NCI-H446 (cell line): ENCODE measurements at regions not wholly inside any gene's neighbourhood (a gene's known extent, or its start where the extent isn't known, plus 50 kb on each side); places are given as distances from the start of the nearest gene placed in this dataset.
A peak's percentile ranks its signal among the peaks of the same experiment; 100 is the strongest.

Source experiments
- DNase-seq, 2 experiments: peaks; one replicate each; lab custom pipeline; 2025; lab: John Stamatoyannopoulos, UW

GRCh38 chr15:73001840-73002239 is 50.4 kb upstream of the NEO1 start:
- DNase-seq, result no peak

DNA sequence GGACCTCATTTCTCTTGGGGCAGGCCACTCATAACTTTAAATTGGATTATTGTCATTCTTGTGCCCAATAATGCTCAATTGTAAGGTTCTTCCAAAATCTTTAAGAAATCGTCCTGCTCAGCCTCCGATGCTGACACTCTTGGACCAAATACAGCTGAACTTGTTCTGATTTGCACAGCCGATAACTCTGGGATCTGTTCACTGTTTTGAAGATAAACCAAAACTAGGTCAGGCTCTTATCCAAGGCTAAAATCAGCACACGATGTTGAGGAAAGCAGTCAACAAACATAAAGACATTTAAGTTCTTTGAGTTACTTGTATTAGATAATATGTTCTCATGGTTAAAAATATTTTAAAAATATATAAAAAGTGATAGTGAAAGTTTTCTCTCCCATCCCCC is 52.0 kb upstream of the NEO1 start:
- DNase-seq, result no peak

GRCh38 chr15:72999586-72999985 is 52.7 kb upstream of the NEO1 start:
- no peak for DNase-seq

DNA sequence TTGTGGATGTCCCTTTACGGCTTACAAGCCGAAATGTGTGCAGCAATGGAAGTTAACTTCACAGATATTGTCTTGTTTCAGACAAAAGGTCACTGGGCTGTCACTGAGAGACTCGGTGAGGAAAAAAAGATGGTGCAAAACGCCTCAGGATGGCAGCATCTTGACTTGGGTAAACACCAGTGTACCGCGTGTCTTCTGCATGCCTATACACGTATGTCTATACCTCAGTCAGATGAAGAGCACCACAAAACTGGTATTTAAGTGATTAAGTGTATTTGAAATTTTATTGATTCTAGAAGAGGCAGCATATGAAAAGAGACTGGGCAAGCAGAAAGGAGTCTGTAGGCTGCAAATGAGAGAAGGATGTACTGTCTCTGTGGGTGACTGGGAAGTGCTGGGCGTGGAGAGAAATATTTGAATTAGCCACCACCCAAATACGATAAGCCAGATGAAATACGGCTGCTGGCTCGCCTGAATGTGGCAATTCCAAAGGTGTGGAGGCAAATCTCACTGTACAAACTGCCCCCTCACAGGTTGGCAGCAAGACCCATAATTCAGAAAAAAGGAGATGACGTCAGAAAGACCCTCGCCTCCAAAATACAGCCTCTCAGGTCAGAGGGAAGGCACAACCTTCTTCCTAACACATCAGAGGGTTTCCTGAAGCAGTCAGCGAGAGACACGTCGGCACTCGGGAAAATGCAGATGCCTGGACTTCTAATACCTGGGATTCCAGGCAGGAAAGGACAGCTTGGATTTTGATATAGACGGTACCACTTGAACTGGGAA is 53.4 kb upstream of the NEO1 start:
- no peak for DNase-seq

GRCh38 chr15:72998226-72998625 is 54.0 kb upstream of the NEO1 start:
- no peak for DNase-seq

DNA sequence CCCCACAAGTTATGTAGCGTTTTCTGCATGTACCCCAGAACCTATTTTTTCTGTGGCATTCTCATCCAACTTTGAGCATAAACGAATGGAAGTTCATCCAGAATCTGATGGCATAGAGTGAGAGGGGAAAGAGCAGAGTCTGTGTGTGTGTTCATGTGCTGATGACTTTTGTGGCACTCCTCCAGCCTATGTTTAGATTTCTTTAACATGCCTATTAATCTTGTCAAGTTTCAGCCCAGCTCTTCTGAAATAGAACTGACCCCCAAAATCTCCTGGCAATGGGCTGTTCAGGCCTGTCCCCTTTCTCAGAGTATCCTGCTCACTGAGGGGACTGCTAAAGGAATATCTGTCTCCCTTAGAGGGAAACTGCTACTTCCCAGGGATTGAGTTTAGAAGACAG is 56.4 kb upstream of the NEO1 start:
- peak in 1 of 2 experiments; percentile 32 for DNase-seq

- DNase-seq, result peak; percentile 63 to 65
These were observed 57.6 kb upstream of the NEO1 start for GRCh38 chr15:72994534-72995177.

DNA sequence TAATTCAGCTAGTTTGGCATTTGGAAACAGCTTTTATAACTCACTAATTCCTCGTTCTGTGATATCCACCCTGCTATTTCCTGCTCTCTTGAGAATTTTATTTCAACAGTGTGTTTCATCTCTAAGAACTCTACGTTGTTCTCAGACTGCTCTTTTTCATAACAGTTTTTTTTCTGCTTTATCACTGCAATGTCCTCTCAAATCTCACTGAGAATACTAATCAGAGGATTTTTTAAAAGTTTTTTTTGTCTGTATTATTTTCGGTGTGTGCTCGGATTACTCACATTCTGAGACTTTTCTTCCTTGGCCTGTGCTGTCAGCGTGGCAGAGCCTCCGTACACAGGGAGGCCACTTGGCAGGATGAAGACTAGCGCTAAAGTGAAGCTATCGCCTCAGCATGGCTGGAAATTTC is 59.4 kb upstream of the NEO1 start:
- no peak for DNase-seq

DNA sequence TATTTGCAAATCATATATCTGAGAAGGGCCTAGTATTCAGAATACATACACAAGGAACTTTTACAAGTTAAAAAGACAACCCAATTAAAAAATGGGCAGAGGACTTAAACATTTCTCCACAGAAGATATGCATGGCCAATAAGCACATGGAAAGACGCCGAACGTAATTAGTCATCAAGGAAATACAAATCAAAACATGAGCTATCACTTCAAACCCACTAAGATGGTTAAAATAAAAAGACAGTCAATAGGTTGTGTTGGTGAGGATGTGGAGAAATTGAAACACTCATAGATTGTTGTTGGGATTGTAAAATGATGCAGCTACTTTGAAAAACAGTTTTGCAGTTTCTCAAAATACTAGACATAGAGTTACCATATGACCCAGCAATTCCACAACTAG is 61.2 kb upstream of the NEO1 start:
- DNase-seq, result no peak

- DNase-seq, result peak in 1 of 2 experiments; percentile 60
These were observed 68.3 kb upstream of the NEO1 start for GRCh38 chr15:72983801-72984545.

GRCh38 chr15:72982714-72983113 is 69.5 kb upstream of the NEO1 start:
- peak in 1 of 2 experiments; percentile 62 for DNase-seq

- DNase-seq, result no peak
These were observed 71.6 kb upstream of the NEO1 start for GRCh38 chr15:72980661-72981060.

- no peak for DNase-seq
These were observed 72.5 kb upstream of the NEO1 start for GRCh38 chr15:72979791-72980190.

- no peak for DNase-seq
These were observed 73.0 kb upstream of the NEO1 start for GRCh38 chr15:72979308-72979707.

- no peak for DNase-seq
These were observed 74.0 kb upstream of the NEO1 start for GRCh38 chr15:72978223-72978622.

DNA sequence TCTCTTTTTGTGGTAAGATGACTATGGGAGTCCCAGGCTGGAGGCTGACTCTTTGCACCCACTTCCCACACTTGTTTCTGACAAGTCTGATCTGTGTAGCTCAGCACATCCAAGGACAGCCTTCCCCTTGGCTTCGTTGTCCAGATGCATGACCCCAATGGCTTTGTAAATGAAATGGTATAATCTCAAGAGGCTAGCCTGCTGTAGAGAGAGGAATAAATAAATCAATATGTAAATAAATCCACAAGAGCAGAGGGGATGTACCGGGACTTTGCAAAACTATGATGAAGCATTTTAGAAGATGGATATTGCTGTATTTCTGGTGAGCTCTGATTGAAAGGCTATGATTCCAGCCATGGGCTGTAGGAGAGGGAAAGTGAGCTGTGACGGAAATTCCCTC is 79.9 kb upstream of the NEO1 start:
- no peak for DNase-seq

DNA sequence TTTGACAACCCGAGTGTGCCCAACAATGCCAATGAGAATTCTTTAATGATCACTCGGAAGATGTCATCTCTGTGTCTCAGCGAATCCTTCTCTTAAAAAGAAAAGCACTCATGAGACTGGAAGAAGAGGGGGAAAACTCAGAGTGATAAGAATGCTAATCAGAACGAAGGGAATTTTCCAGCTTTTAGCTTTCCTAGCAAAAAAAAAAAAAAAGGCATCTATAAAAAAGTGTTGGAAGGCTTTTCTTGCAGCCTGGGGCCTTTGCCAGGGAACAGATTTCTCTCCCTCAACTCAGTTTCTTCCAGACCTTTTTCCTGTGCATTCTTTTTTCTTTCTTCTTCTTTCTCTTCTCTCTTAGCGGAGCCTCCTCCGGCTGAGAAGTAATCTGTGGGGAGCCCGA is 80.5 kb upstream of the NEO1 start:
- DNase-seq, result no peak

DNA sequence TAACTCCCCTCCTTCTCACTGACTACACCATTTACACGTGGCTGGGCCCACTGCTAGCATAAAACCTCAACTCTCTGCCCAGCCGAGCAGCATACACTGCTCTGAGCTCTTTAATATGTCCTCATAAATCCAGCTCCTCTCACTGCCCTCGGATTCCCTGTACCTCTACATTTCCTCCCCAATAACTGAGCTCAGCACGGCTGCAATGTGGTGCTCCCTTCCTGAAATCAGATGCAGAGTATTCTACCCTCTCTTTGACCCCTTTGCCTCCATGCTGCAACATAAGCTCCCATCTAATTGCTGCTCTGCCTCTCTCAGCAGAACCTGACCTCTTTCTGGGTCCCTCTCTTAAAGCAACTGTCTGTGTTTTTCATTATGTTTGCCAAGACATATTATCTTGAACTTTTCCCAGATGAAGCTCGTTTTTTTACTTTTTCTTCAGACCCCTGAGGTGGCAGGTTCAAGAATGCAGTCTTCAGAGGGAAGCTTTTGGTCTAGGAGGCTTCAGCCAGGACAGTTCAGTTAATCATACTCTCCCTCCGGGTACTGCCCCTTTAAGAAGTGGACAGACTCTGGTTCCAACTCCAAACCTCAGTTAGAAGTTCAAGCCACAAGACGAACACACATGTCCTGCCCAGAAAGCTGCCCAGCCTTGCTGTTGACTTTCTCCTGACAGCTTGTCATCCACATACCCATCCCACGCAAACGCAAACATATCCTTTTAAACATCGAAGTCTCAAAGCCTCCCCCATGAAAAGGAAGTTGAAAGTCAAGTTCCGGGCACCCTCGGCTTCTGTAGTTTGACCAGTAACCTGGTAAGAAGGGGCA is 81.1 kb upstream of the NEO1 start:
- DNase-seq, result no peak

- peak in 1 of 2 experiments; percentile 7 for DNase-seq
These were observed 83.7 kb upstream of the NEO1 start for GRCh38 chr15:72968531-72968922.

DNA sequence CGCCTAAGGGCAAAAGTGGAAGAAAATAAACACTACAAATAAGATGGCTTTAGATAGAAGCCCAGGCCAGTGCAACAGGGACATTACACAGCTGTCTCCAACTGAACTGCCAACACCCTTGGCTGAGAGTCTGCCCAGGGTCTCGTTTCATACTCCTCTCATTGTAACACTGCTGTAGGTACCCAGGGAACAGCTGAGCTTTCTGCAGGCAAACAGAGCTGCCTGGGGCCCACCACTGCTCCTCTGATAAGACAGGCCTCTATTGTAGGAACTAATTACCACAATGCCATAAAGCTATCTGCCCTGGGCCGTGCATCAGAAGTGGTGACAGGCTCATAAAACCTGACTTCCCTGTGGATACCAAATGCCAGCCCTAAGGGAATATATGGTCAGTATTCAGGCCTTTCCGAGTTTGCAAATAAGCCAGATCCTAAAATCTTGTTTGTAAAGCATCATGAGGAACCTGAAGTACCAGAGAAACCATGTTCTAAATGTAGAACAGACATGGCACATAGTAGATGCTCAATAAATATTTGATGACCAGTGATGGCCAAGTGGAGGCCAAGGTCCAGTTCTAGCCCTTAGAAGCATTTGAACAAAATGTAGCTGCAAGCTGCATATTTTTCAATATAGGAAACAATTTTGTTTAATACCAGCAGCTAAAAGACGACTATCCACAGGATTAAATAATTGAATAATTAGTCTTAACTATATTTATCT is 84.3 kb upstream of the NEO1 start:
- DNase-seq, result no peak

- no peak for DNase-seq
These were observed 84.9 kb upstream of the NEO1 start for GRCh38 chr15:72967397-72967796.
